ENCODE measurements at regions not wholly inside any gene's neighbourhood (a gene's known extent, or its start where the extent isn't known, plus 50 kb on each side); places are given as distances from the start of the nearest gene placed in this dataset.

DNA sequence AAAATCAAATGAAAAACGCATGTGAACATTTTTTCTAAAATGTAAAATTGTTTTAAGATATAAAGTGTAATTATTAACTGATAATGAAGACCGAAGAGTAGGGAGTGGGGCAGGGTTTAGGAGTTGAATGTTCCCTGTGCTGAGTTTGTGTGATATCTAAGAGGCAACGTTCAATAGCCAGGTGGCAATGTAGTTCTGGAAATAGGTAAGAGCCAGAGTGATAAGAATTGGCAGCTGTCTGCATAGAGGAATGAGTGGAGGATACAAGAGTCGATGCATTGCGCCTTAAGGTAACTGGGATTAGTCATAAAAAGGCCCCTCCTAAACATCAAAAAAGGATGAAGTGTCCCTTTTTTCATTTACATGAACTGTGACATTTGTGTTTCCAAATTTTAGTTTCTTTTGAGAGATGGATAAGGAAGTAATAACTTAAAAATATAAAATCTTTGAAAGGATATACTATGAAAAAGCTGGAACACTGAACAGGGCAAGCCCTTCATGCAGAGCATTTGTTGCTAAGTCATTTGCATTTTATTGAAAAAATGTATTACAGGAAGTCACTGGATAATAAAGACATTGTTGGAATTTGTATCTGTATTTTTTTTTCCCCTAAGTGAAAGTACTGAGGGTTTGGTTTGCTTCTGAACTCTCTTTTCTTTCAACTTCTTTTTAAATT, 659.3 kb downstream of the ACTL7B start:
- Histone ChIP-seq H3K36me3 (ENCODE audit: control insufficient read depth in 1 of 2, insufficient read depth in 2 of 2, low read length in 2 of 2) (no peaks in the 10 kb centered on the region), H3K4me1 (ENCODE audit: control insufficient read depth in 1 of 2, insufficient read depth in 2 of 2, low read length in 2 of 2) (no peaks in the 10 kb centered on the region), H3K27ac (ENCODE audit: low read depth, low read length) (no peak overlapping the region), H4K8ac (ENCODE audit: low read depth, low read length) (no peak overlapping the region), H2BK120ac (ENCODE audit: insufficient read depth, low read length, poor library complexity) (no peak overlapping the region), H2AK5ac (ENCODE audit: low read length) (no peak overlapping the region), H3K79me1 (ENCODE audit: low read length) (no peaks in the 10 kb centered on the region), H4K12ac (ENCODE audit: low read depth, low read length) (no peak overlapping the region), H4K91ac (ENCODE audit: low read depth, low read length) (no peak overlapping the region), H3K4me2 (ENCODE audit: low read length) (no peak overlapping the region), H2BK5ac (ENCODE audit: low read depth, low read length, poor library complexity) (no peak overlapping the region), H3K9me3 (ENCODE audit: insufficient read depth, low read depth, low read length) (no peaks in the 10 kb centered on the region), H3K23ac (ENCODE audit: low read length) (no peak overlapping the region), H3K4ac (ENCODE audit: low read depth, low read length) (no peak overlapping the region), H2AFZ (ENCODE audit: insufficient read depth, low read length, poor library complexity) (no peak overlapping the region), H2BK12ac (ENCODE audit: low read length) (no peak overlapping the region), H3K4me3 (ENCODE audit: low read depth, low read length) (no peak overlapping the region), H3K27me3 (ENCODE audit: insufficient read depth, low read length) (no peaks in the 10 kb centered on the region), H3K79me2 (ENCODE audit: control insufficient read depth, insufficient read depth, low read length, poor library complexity) (no peaks in the 10 kb centered on the region), H3K14ac (ENCODE audit: low read length) (no peak overlapping the region), H3K18ac (ENCODE audit: low read length) (no peak overlapping the region), H3K9ac (ENCODE audit: low read length) (no peak overlapping the region)
- WGBS (ENCODE audit: extremely low coverage, insufficient coverage, insufficient read length), result 100% methylated on average over 2 of the region's 5 CpGs
- no peak for DNase-seq

DNA sequence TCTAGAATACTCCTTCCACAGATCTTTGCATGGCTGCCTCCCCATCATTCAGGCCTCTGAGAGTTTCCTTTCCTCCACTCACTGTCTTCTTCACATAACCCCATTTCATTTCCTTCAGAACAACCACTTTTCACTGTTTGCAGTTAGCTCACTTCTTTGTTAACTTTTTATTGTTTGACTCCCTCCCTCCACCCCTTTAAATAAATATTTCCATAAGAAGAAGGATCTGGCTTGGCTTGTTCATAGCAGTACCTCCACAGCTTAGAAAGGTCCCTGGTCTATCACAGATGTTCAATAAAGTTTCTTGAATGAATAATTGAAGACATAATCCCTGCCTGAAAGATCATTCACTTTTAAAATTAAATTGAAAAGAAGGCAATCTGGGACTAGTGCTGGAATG, 661.6 kb downstream of the ACTL7B start:
- Histone ChIP-seq H3K9ac (ENCODE audit: low read length) (no peak overlapping the region), H3K79me2 (ENCODE audit: control insufficient read depth, insufficient read depth, low read length, poor library complexity) (no peaks in the 10 kb centered on the region), H2AK5ac (ENCODE audit: low read length) (no peak overlapping the region), H3K27ac (ENCODE audit: low read depth, low read length) (no peak overlapping the region), H2BK120ac (ENCODE audit: insufficient read depth, low read length, poor library complexity) (no peak overlapping the region), H3K18ac (ENCODE audit: low read length) (no peak overlapping the region), H3K36me3 (ENCODE audit: control insufficient read depth in 1 of 2, insufficient read depth in 2 of 2, low read length in 2 of 2) (no peaks in the 10 kb centered on the region), H3K14ac (ENCODE audit: low read length) (no peak overlapping the region), H4K91ac (ENCODE audit: low read depth, low read length) (no peak overlapping the region), H3K9me3 (ENCODE audit: insufficient read depth, low read depth, low read length) (no peaks in the 10 kb centered on the region), H4K8ac (ENCODE audit: low read depth, low read length) (no peak overlapping the region), H3K23ac (ENCODE audit: low read length) (no peak overlapping the region), H3K4ac (ENCODE audit: low read depth, low read length) (no peak overlapping the region), H4K12ac (ENCODE audit: low read depth, low read length) (no peak overlapping the region), H3K27me3 (ENCODE audit: insufficient read depth, low read length) (no peaks in the 10 kb centered on the region), H3K4me2 (ENCODE audit: low read length) (no peak overlapping the region), H3K79me1 (ENCODE audit: low read length) (no peaks in the 10 kb centered on the region), H2AFZ (ENCODE audit: insufficient read depth, low read length, poor library complexity) (no peak overlapping the region), H2BK12ac (ENCODE audit: low read length) (no peak overlapping the region), H2BK5ac (ENCODE audit: low read depth, low read length, poor library complexity) (no peak overlapping the region), H3K4me1 (ENCODE audit: control insufficient read depth in 1 of 2, insufficient read depth in 2 of 2, low read length in 2 of 2) (no peaks in the 10 kb centered on the region), H3K4me3 (ENCODE audit: low read depth, low read length) (no peak overlapping the region)
- DNase-seq, result no peak

DNA sequence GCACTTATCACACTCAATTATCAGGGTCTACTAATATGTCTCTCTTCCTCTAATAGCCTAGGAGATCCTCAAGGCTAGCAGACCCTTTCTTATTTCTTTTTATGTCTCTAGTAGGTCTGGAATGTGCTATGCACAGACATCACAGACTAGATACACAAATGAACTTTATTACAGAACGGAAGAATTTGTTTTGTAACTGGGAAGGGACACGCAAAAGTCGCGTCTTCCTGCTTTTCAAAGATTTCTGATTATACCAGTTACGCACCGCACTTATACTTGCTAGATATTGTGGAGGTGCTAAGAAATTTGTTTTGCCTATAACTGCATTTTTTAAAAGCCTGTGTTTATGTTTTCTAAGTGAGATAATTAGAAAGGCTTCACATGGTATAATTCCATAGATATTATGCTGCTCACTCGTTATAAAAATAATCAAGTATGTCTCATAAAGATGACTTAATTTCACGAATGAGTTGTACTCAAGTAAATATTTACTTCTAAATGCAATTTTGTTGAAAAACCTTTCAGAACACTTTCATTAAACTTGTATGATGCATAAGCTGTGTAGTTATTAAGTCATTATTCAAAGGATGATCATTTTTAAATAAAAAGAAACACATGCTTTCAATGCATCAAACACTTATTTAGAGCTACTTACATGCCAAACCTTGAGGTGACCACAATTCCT, 662.6 kb downstream of the ACTL7B start:
- Histone ChIP-seq H3K4me1 (ENCODE audit: control insufficient read depth in 1 of 2, insufficient read depth in 2 of 2, low read length in 2 of 2) (no peaks in the 10 kb centered on the region), H2BK5ac (ENCODE audit: low read depth, low read length, poor library complexity) (no peak overlapping the region), H4K8ac (ENCODE audit: low read depth, low read length) (no peak overlapping the region), H3K79me2 (ENCODE audit: control insufficient read depth, insufficient read depth, low read length, poor library complexity) (no peaks in the 10 kb centered on the region), H2AK5ac (ENCODE audit: low read length) (no peak overlapping the region), H3K18ac (ENCODE audit: low read length) (no peak overlapping the region), H3K36me3 (ENCODE audit: control insufficient read depth in 1 of 2, insufficient read depth in 2 of 2, low read length in 2 of 2) (no peaks in the 10 kb centered on the region), H2BK120ac (ENCODE audit: insufficient read depth, low read length, poor library complexity) (no peak overlapping the region), H3K79me1 (ENCODE audit: low read length) (no peaks in the 10 kb centered on the region), H3K27me3 (ENCODE audit: insufficient read depth, low read length) (no peaks in the 10 kb centered on the region), H3K9me3 (ENCODE audit: insufficient read depth, low read depth, low read length) (no peaks in the 10 kb centered on the region), H2AFZ (ENCODE audit: insufficient read depth, low read length, poor library complexity) (no peak overlapping the region), H2BK12ac (ENCODE audit: low read length) (no peak overlapping the region), H3K23ac (ENCODE audit: low read length) (no peak overlapping the region), H3K27ac (ENCODE audit: low read depth, low read length) (no peak overlapping the region), H3K4me2 (ENCODE audit: low read length) (no peak overlapping the region), H3K4me3 (ENCODE audit: low read depth, low read length) (no peak overlapping the region), H4K12ac (ENCODE audit: low read depth, low read length) (no peak overlapping the region), H3K4ac (ENCODE audit: low read depth, low read length) (no peak overlapping the region), H4K91ac (ENCODE audit: low read depth, low read length) (no peak overlapping the region), H3K9ac (ENCODE audit: low read length) (no peak overlapping the region), H3K14ac (ENCODE audit: low read length) (no peak overlapping the region)
- WGBS (ENCODE audit: extremely low coverage, insufficient coverage, insufficient read length), result no CpG with 5 or more reads among the region's 8 CpGs
- DNase-seq, result no peak

DNA sequence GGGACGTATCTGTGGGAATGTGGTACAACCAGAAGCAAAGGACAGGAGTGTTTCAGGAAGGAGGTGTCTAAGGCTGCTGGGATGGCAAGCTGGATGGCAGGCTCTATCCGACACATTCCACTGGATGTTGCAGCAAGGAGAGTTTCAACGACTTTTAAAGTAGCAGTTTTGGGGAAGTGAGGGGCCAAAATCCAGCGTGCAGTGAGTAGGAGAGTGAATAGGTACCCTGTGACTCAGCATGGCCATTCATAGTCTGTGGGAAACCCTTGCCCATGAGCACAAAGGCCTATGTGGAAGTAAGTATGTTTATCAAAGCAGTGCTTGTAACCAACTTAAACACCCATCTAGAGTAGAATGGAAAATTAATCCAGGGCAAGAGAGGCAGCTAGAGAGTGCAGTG, 664.7 kb downstream of the ACTL7B start:
- no peaks in the 10 kb centered on the region for H3K79me2 ChIP-seq (ENCODE audit: control insufficient read depth, insufficient read depth, low read length, poor library complexity)
- no peak overlapping the region for H4K12ac ChIP-seq (ENCODE audit: low read depth, low read length)
- no peak overlapping the region for H3K18ac ChIP-seq (ENCODE audit: low read length)
- H2AK5ac ChIP-seq (ENCODE audit: low read length), result no peak overlapping the region
- H2BK5ac ChIP-seq (ENCODE audit: low read depth, low read length, poor library complexity), result no peak overlapping the region
- H4K8ac ChIP-seq (ENCODE audit: low read depth, low read length), result no peak overlapping the region
- H3K9me3 ChIP-seq (ENCODE audit: insufficient read depth, low read depth, low read length), result no peaks in the 10 kb centered on the region
- no peak overlapping the region for H2BK12ac ChIP-seq (ENCODE audit: low read length)
- H3K36me3 ChIP-seq (ENCODE audit: control insufficient read depth in 1 of 2, insufficient read depth in 2 of 2, low read length in 2 of 2), result no peaks in the 10 kb centered on the region
- H3K4me3 ChIP-seq (ENCODE audit: low read depth, low read length), result no peak overlapping the region
- no CpG with 5 or more reads among the region's 4 CpGs for WGBS (ENCODE audit: extremely low coverage, insufficient coverage, insufficient read length)
- H3K9ac ChIP-seq (ENCODE audit: low read length), result no peak overlapping the region
- H3K23ac ChIP-seq (ENCODE audit: low read length), result no peak overlapping the region
- no peak overlapping the region for H2BK120ac ChIP-seq (ENCODE audit: insufficient read depth, low read length, poor library complexity)
- no peaks in the 10 kb centered on the region for H3K27me3 ChIP-seq (ENCODE audit: insufficient read depth, low read length)
- no peak overlapping the region for H3K14ac ChIP-seq (ENCODE audit: low read length)
- no peaks in the 10 kb centered on the region for H3K4me1 ChIP-seq (ENCODE audit: control insufficient read depth in 1 of 2, insufficient read depth in 2 of 2, low read length in 2 of 2)
- no peaks in the 10 kb centered on the region for H3K79me1 ChIP-seq (ENCODE audit: low read length)
- H2AFZ ChIP-seq (ENCODE audit: insufficient read depth, low read length, poor library complexity), result no peak overlapping the region
- no peak overlapping the region for H4K91ac ChIP-seq (ENCODE audit: low read depth, low read length)
- DNase-seq, result no peak
- H3K4me2 ChIP-seq (ENCODE audit: low read length), result no peak overlapping the region
- no peak overlapping the region for H3K4ac ChIP-seq (ENCODE audit: low read depth, low read length)
- no peak overlapping the region for H3K27ac ChIP-seq (ENCODE audit: low read depth, low read length)
